ENCODE measurements at regions not wholly inside any gene's neighbourhood (a gene's known extent, or its start where the extent isn't known, plus 50 kb on each side); places are given as distances from the start of the nearest gene placed in this dataset.

- no peak overlapping the region for H3K27ac ChIP-seq (ENCODE audit: low read depth, low read length, poor library complexity, severe bottlenecking)
- POLR2A ChIA-PET = interaction anchor here (0.7 kb wide), 1 partner anchor 887 kb away, joined by 3 read pairs; no protein-coding TSS in a partner anchor
- TF ChIP-seq EZH2phosphoT487 (IDR thresholded peaks at IDR 0.05; ENCODE audit: borderline replicate concordance, low read depth, low read length) = no peak
Measured at GRCh38 chrX:44767308-44767707, 76.5 kb upstream of the DUSP21 start.

DNA sequence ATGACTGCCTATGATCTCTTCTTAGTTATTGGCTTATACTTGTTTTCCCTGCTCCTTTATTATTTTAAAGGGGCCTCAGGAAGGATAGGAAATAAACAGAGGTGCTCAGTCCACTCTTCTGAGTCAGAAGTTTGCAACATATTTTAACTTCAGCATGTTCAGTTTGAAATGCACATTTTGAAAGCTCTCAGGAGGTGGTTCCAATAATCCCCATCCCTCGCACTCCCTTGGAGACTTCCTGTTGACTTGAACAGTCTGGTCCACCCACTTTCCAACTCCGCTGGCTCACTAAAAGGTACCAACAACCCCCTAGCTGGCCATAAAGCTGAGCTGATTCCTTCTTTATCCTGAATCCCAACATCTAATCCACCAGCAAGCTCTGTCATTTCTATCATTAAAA lies 78.3 kb upstream of the DUSP21 start:
- H3K9me2 ChIP-seq (ENCODE audit: insufficient read depth, low read length) = no peaks in the 10 kb centered on the region
- no peak overlapping the region for H2AFZ ChIP-seq (ENCODE audit: low read length)
- BruUV-seq (replicated peaks) = no TSS peak
- H3K4me1 ChIP-seq (ENCODE audit: insufficient read depth, low read length, poor library complexity, severe bottlenecking) = no peaks in the 10 kb centered on the region
- no peaks in the 10 kb centered on the region for H3K36me3 ChIP-seq (ENCODE audit: insufficient read depth, low read length)
- ChIA-PET POLR2A (interaction anchor here (0.6 kb wide), 1 partner anchor 356 kb away, joined by 3 read pairs; no protein-coding TSS in a partner anchor), CTCF (ENCODE audit: unreplicated experiment) (no interaction called here)
- H4K20me1 ChIP-seq (ENCODE audit: insufficient read depth, low read length) = no peaks in the 10 kb centered on the region
- H3K4me2 ChIP-seq (ENCODE audit: low read length) = no peak overlapping the region
- no peak overlapping the region for H3K27ac ChIP-seq (ENCODE audit: low read depth, low read length, poor library complexity, severe bottlenecking)
- H3K79me2 ChIP-seq (ENCODE audit: insufficient read depth, low read depth, low read length) = no peaks in the 10 kb centered on the region
- intact Hi-C loops (cut with micrococcal nuclease; ENCODE audit: unreplicated experiment) = no loop called here
- TF ChIP-seq EZH2phosphoT487 (IDR thresholded peaks at IDR 0.05; ENCODE audit: borderline replicate concordance, low read depth, low read length) (no peak), CTCF (conservative IDR thresholded peaks at IDR 0.05; ENCODE audit: low read length) (no peak)
- no peak overlapping the region for H3K4me3 ChIP-seq (ENCODE audit: low read depth, low read length, poor library complexity, severe bottlenecking)
- DNase-seq (ENCODE audit: low spot score) = no peak
- no peaks in the 10 kb centered on the region for H3K9me3 ChIP-seq (ENCODE audit: low read length)

More at GRCh38 chrX:44767308-44767707, 76.5 kb upstream of the DUSP21 start:
- intact Hi-C loops (cut with micrococcal nuclease; ENCODE audit: unreplicated experiment) = no loop called here
- CTCF ChIA-PET (ENCODE audit: unreplicated experiment) = no interaction called here
- no peak for DNase-seq (ENCODE audit: low spot score)
- Histone ChIP-seq H3K9me2 (ENCODE audit: insufficient read depth, low read length) (no peaks in the 10 kb centered on the region), H3K4me1 (ENCODE audit: insufficient read depth, low read length, poor library complexity, severe bottlenecking) (no peaks in the 10 kb centered on the region), H3K36me3 (ENCODE audit: insufficient read depth, low read length) (no peaks in the 10 kb centered on the region), H3K79me2 (ENCODE audit: insufficient read depth, low read depth, low read length) (no peaks in the 10 kb centered on the region), H2AFZ (ENCODE audit: low read length) (no peak overlapping the region), H3K4me3 (ENCODE audit: low read depth, low read length, poor library complexity, severe bottlenecking) (no peak overlapping the region), H3K4me2 (ENCODE audit: low read length) (no peak overlapping the region), H3K9me3 (ENCODE audit: low read length) (no peaks in the 10 kb centered on the region), H4K20me1 (ENCODE audit: insufficient read depth, low read length) (no peaks in the 10 kb centered on the region)
- no TSS peak for BruUV-seq (replicated peaks)

DNA sequence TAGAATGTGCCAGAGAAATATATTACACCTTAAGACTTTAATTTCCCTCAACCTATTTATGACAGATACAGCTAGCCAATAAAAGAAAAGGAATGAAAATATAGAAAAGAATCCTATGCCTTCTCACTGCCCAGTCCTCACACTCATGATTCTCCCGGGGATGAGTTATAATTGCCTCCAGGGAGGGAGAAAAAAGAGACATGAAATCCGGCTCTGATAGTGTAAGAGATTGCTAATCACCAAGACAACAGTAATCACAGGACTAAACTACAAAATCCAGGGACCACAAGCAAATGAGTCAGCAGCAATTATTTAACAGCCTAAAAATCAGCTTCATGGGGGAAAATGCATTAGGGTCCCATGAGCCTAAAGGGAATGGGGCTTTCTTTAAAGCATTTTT lies 95.9 kb upstream of the DUSP21 start:
- TF ChIP-seq CTCF (conservative IDR thresholded peaks at IDR 0.05; ENCODE audit: low read length) (no peak), EZH2phosphoT487 (IDR thresholded peaks at IDR 0.05; ENCODE audit: borderline replicate concordance, low read depth, low read length) (no peak)
- POLR2A ChIA-PET = no interaction called here
- Histone ChIP-seq H3K79me2 (ENCODE audit: insufficient read depth, low read depth, low read length) (no peaks in the 10 kb centered on the region), H3K36me3 (ENCODE audit: insufficient read depth, low read length) (no peaks in the 10 kb centered on the region), H3K4me2 (ENCODE audit: low read length) (no peak overlapping the region), H2AFZ (ENCODE audit: low read length) (no peak overlapping the region), H3K4me1 (ENCODE audit: insufficient read depth, low read length, poor library complexity, severe bottlenecking) (no peaks in the 10 kb centered on the region), H4K20me1 (ENCODE audit: insufficient read depth, low read length) (no peaks in the 10 kb centered on the region), H3K4me3 (ENCODE audit: low read depth, low read length, poor library complexity, severe bottlenecking) (no peak overlapping the region), H3K27ac (ENCODE audit: low read depth, low read length, poor library complexity, severe bottlenecking) (no peak overlapping the region), H3K9me2 (ENCODE audit: insufficient read depth, low read length) (no peaks in the 10 kb centered on the region), H3K9me3 (ENCODE audit: low read length) (no peaks in the 10 kb centered on the region)
- intact Hi-C loops (cut with micrococcal nuclease; ENCODE audit: unreplicated experiment) = no loop called here
- CTCF ChIA-PET (ENCODE audit: unreplicated experiment) = no interaction called here
- DNase-seq (ENCODE audit: low spot score) = no peak
- no TSS peak for BruUV-seq (replicated peaks)
